ENCODE measurements at regions not wholly inside any gene's neighbourhood (a gene's known extent, or its start where the extent isn't known, plus 50 kb on each side); places are given as distances from the start of the nearest gene placed in this dataset.

DNA sequence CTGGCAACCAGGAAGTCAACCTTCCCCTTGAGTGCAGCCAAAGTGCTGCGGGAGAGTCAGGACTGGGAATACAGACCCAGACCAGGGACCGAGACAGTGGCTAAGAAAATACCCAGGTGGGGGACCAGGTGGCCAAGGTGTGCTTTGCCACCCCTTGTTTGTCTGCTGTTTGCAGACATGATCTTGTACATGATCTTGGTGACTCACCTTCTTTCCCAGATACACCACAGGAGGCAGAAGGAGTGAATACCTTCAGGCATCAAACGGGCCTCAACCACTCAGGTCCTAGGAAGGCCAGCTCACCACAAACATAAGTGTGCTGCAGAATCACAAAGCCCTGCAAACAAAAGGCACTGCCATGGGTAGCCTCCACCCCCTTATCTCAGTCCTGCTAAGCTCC is 62.0 kb downstream of the CNGA2 start:
- no peaks in the 10 kb centered on the region for H3K4me1 ChIP-seq (ENCODE audit: control insufficient read depth in 4 of 4, insufficient read depth in 4 of 4, low read length in 3 of 4)
- TF ChIP-seq SP1 (IDR thresholded peaks at IDR 0.05) (no peak), RXRA (IDR thresholded peaks at IDR 0.05) (no peak), HNF4A (conservative IDR thresholded peaks at IDR 0.05) (no peak), NR2F2 (IDR thresholded peaks at IDR 0.05) (no peak), JUND (IDR thresholded peaks at IDR 0.05) (no peak)
- TF ChIP-seq, protein P1, sequence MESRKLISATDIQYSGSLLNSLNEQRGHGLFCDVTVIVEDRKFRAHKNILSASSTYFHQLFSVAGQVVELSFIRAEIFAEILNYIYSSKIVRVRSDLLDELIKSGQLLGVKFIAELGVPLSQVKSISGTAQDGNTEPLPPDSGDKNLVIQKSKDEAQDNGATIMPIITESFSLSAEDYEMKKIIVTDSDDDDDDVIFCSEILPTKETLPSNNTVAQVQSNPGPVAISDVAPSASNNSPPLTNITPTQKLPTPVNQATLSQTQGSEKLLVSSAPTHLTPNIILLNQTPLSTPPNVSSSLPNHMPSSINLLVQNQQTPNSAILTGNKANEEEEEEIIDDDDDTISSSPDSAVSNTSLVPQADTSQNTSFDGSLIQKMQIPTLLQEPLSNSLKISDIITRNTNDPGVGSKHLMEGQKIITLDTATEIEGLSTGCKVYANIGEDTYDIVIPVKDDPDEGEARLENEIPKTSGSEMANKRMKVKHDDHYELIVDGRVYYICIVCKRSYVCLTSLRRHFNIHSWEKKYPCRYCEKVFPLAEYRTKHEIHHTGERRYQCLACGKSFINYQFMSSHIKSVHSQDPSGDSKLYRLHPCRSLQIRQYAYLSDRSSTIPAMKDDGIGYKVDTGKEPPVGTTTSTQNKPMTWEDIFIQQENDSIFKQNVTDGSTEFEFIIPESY (IDR thresholded peaks at IDR 0.05): no peak
- TF ChIP-seq, protein P2, sequence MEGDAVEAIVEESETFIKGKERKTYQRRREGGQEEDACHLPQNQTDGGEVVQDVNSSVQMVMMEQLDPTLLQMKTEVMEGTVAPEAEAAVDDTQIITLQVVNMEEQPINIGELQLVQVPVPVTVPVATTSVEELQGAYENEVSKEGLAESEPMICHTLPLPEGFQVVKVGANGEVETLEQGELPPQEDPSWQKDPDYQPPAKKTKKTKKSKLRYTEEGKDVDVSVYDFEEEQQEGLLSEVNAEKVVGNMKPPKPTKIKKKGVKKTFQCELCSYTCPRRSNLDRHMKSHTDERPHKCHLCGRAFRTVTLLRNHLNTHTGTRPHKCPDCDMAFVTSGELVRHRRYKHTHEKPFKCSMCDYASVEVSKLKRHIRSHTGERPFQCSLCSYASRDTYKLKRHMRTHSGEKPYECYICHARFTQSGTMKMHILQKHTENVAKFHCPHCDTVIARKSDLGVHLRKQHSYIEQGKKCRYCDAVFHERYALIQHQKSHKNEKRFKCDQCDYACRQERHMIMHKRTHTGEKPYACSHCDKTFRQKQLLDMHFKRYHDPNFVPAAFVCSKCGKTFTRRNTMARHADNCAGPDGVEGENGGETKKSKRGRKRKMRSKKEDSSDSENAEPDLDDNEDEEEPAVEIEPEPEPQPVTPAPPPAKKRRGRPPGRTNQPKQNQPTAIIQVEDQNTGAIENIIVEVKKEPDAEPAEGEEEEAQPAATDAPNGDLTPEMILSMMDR (IDR thresholded peaks at IDR 0.05; ENCODE audit: low read depth, low read length, missing input control): no peak
- TF ChIP-seq, protein P3, sequence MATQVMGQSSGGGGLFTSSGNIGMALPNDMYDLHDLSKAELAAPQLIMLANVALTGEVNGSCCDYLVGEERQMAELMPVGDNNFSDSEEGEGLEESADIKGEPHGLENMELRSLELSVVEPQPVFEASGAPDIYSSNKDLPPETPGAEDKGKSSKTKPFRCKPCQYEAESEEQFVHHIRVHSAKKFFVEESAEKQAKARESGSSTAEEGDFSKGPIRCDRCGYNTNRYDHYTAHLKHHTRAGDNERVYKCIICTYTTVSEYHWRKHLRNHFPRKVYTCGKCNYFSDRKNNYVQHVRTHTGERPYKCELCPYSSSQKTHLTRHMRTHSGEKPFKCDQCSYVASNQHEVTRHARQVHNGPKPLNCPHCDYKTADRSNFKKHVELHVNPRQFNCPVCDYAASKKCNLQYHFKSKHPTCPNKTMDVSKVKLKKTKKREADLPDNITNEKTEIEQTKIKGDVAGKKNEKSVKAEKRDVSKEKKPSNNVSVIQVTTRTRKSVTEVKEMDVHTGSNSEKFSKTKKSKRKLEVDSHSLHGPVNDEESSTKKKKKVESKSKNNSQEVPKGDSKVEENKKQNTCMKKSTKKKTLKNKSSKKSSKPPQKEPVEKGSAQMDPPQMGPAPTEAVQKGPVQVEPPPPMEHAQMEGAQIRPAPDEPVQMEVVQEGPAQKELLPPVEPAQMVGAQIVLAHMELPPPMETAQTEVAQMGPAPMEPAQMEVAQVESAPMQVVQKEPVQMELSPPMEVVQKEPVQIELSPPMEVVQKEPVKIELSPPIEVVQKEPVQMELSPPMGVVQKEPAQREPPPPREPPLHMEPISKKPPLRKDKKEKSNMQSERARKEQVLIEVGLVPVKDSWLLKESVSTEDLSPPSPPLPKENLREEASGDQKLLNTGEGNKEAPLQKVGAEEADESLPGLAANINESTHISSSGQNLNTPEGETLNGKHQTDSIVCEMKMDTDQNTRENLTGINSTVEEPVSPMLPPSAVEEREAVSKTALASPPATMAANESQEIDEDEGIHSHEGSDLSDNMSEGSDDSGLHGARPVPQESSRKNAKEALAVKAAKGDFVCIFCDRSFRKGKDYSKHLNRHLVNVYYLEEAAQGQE (IDR thresholded peaks at IDR 0.05): no peak
- TF ChIP-seq, protein P4, sequence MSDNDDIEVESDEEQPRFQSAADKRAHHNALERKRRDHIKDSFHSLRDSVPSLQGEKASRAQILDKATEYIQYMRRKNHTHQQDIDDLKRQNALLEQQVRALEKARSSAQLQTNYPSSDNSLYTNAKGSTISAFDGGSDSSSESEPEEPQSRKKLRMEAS (IDR thresholded peaks at IDR 0.05): no peak
- H3K27me3 ChIP-seq (ENCODE audit: control insufficient read depth in 4 of 4, insufficient read depth in 4 of 4, low read length in 3 of 4): peaks cover 0 to 3% (median 0%) of the 10 kb centered on the region in 4 donors
- 75% methylated on average over 3 of the region's 3 CpGs for WGBS
- peaks cover 0 to 2% (median 0%) of the 10 kb centered on the region in 4 donors for H3K9me3 ChIP-seq (ENCODE audit: control insufficient read depth in 4 of 4, low read length in 3 of 4)
- no peak overlapping the region for H3K4me3 ChIP-seq (ENCODE audit: low read depth in 1 of 3, low read length in 3 of 3)
- H3K9ac ChIP-seq (ENCODE audit: low read depth in 1 of 2, low read length in 2 of 2): no peak overlapping the region
- DNase-seq (ENCODE audit: low spot score): no peak
- H3K27ac ChIP-seq (ENCODE audit: low read depth in 1 of 2, low read length in 2 of 2): no peak overlapping the region
- no peaks in the 10 kb centered on the region for H3K36me3 ChIP-seq (ENCODE audit: control insufficient read depth in 4 of 4, insufficient read depth in 3 of 4, low read depth in 1 of 4, low read length in 3 of 4)

DNA sequence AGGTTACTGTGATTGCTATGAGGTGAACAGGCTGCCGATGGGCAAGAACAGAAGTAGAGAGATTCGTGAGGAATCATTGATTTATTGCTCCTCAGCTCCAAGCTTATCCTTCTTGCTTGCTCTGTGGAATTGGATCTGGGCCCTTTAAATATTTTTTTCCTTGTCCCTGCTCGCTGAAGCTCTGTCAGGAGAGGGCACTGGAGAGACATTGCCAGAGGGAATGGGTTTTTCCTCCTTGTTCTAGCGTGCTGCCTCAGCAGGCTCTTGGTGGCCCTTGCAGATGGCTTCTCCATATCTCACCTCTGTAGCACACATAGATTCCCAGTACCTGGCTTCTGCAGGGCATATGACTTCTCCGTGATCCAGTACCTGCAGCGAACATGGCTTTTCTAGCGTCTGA is 67.4 kb downstream of the CNGA2 start:
- no peaks in the 10 kb centered on the region for H3K27me3 ChIP-seq (ENCODE audit: control insufficient read depth in 4 of 4, insufficient read depth in 4 of 4, low read length in 3 of 4)
- no peak for TF ChIP-seq YY1 (IDR thresholded peaks at IDR 0.05)
- TF ChIP-seq HNF4A (conservative IDR thresholded peaks at IDR 0.05): no peak
- peak; percentile 28 to 53 for TF ChIP-seq RAD21 (IDR thresholded peaks at IDR 0.05)
- TF ChIP-seq, protein P5, sequence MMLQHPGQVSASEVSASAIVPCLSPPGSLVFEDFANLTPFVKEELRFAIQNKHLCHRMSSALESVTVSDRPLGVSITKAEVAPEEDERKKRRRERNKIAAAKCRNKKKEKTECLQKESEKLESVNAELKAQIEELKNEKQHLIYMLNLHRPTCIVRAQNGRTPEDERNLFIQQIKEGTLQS (IDR thresholded peaks at IDR 0.05): no peak
- TF ChIP-seq, protein P3 (IDR thresholded peaks at IDR 0.05): no peak
- TF ChIP-seq JUND (IDR thresholded peaks at IDR 0.05): no peak
- WGBS: 74% methylated on average over 7 of the region's 7 CpGs

More for the DNA sequence above, 67.4 kb downstream of the CNGA2 start:
- no peak overlapping the region for H3K27ac ChIP-seq (ENCODE audit: low read depth in 1 of 2, low read length in 2 of 2)
- no peak overlapping the region for H3K4me3 ChIP-seq (ENCODE audit: low read depth in 1 of 3, low read length in 3 of 3)
- no peak for DNase-seq (ENCODE audit: low spot score)
- H3K9me3 ChIP-seq (ENCODE audit: control insufficient read depth in 4 of 4, low read length in 3 of 4): no peaks in the 10 kb centered on the region
- no peaks in the 10 kb centered on the region for H3K4me1 ChIP-seq (ENCODE audit: control insufficient read depth in 4 of 4, insufficient read depth in 4 of 4, low read length in 3 of 4)
- H3K9ac ChIP-seq (ENCODE audit: low read depth in 1 of 2, low read length in 2 of 2): no peak overlapping the region
- H3K36me3 ChIP-seq (ENCODE audit: control insufficient read depth in 4 of 4, insufficient read depth in 3 of 4, low read depth in 1 of 4, low read length in 3 of 4): no peaks in the 10 kb centered on the region

Data from liver (tissue), 8 donors.